SIG-M5 treated with dmso at 0.1 percent for 504 hours (cell line): ENCODE measurements at regions not wholly inside any gene's neighbourhood (a gene's known extent, or its start where the extent isn't known, plus 50 kb on each side); places are given as distances from the start of the nearest gene placed in this dataset.
A peak's percentile ranks its signal among the peaks of the same experiment; 100 is the strongest.
"Not testable (repeated sequence)": the region's sequence is repeated elsewhere in the genome, so short reads cannot be mapped to it uniquely, and the experiment has no call there.

Experiments used
- DNase-seq: peaks from one replicate; lab custom pipeline; 2025; ENCODE audit not compliant: unreplicated experiment; lab: John Stamatoyannopoulos, UW

DNA sequence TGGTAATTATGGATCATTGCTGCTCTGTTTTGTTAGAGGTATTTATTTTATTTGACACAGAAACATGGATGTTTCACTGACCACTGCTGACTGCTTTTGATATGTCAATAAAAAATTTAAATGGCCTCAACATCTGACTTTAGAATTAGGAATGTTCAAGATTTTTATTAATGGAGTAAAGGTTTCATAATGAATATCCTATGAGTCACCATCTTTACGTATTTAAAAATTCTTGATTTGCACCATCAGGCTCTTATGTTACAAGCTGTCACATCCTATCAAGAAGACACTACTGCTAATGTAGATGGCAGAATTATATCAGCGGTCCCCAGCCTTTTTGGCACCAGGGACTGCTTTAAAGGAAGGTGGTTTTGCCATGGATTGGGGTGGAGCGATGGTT lies 578.7 kb upstream of the NRP1 start:
- no peak for DNase-seq

DNA sequence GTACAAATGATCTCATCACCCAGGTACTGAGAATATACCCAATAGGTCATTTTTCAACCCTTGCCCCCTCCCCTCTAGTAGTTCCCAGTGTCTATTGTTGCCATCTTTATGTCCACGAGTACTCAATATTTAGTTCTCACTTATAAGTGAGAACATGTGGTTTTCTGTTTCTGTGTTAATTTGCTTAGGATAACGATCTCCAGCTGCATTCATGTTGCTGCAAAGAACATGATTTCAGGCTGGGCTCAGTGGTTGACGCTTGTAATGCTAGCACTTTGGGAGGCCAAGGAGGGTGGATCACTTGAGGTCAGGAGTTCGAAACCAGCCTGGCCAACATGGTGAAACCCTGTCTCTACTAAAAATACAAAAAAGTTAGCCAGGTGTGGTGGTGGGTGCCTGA lies 575.0 kb upstream of the NRP1 start:
- DNase-seq, result not testable (repeated sequence)

DNA sequence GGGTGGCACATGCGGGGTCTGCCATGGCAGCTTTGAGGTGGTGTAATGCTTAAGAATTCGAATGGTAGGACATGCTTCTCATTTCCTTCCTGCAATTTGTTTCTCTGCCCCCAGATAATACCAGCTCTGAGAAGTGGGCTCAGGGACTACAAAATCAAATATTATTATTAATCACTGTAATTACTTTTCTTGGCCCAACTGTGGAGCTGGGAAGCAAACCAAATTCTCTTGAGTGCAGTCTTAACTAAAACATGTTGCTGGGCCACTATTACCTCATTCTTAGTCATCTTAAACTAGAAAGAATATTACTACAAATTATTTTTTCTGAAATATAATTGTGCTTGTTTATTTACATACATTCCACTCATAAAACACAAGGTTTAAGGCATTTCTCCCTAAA lies 566.7 kb upstream of the NRP1 start:
- no peak for DNase-seq

DNA sequence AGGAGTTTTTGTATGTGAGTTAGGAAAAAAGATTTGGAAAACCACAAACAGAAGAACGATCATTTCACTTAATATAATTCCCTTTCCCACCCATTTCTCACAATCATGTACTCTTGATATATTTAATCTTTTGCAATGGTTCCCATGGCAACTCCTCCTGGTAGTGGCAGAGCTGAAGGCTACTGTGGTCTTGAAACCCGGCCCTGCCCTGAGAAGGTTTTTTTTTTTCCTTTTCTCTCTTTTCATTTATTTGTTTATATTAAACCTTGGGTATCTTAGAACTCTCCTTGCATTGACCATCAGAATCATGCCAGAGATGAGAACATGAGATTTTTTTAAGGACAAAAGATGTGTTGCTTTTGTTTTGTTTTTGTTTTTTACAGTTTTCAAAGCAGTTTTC lies 566.1 kb upstream of the NRP1 start:
- DNase-seq, result no peak

DNA sequence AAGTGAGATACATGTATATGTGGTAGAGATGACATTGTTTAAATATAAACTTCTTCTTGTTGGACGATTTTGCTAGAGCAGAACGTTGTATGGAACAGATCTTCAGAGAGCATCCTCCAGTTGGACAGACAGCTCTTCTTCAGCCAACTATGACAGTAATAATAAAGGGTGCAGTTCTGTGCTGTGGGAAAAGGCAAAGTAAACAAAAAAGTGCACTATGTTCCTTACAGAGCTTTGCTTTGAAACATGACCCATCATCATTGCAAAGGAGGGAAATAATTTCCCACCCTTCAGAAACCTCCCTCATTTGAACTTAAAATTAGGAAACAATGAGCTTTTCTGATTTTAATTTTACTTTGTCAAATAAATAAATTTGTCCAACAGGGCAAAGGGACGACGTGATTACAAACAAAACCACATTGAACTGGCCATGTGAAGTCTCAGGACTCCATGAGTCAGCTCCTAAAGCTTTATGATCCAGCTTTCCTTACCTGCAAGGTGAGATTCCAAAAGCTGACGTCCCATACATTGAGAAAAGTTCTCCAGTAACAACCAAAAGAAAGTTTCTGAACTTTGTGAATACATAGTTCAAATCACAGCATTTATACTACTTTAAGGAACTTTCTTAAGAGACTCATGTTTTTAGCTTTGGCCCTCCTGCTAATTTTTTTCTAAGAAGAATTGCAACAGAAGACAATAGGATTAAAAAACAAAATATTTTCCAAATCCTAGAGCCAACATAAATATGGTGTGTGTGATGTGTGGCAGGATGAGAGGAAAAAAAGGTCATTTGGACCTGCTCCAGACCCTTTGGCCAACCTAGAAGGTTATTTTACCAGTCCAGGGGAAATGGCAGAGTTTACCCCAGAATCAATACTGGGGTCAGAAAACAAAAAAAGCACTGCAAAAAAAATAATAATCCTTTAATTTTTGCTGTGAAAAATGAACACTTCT lies 565.4 kb upstream of the NRP1 start:
- DNase-seq, result no peak

DNA sequence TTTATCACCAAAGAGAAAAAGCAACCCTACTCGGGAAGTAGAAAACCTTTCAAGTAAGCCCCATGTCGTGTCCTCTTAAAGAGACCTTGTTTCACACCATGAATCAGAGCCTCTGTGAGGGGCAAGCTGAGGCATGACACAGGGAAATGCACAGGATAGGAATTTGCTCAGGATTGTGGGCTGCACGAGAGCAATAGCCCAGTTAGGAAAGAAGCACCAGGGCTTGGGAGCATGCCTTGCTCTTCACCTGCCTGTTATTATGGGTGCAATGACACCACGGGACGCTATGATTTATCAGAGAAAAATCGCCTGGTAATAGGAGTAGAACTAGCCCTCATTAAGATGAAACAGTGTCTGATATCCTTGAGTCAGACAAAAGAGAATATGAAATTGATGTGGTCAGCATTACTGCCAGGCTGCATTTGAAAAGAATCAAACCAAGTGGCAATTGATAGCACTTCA lies 562.9 kb upstream of the NRP1 start:
- no peak for DNase-seq

DNA sequence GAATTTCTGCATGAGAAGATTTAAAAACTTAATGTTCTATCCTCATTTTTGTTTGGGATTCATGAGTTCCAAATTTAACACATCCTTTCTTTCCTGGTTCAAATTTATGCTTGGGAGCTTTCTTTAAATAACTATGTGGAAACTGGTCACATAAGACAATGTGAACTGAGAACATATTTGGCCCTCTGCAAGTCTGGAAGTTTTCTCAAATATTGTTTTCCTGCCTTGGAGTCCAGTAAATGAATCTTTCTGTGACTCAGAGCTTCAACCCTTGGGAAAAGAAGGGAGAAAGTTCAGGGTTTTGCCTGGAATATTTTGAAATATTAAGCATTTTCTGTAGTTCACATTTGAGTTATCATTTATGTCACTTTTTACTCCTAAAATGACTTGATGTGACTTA lies 559.0 kb upstream of the NRP1 start:
- DNase-seq, result no peak

DNA sequence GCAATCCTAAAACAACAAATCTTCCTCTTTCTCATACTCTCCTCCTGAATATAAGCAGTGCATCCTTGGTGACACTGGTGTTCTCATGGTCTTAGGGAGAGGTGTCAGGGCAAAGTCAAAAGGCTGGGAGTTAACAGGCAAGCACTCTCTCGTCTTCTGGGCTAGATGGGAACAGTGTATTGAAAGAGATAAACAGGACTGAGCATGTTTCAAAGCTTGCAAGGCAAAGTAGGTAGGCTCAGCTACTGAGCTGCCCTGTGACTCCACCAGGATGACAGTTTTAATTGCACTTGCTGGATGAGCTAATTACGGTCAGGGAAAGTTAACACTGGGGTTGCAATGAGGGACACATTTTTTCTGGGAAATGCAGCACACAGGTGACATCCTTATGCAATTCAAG lies 554.9 kb upstream of the NRP1 start:
- no peak for DNase-seq

DNA sequence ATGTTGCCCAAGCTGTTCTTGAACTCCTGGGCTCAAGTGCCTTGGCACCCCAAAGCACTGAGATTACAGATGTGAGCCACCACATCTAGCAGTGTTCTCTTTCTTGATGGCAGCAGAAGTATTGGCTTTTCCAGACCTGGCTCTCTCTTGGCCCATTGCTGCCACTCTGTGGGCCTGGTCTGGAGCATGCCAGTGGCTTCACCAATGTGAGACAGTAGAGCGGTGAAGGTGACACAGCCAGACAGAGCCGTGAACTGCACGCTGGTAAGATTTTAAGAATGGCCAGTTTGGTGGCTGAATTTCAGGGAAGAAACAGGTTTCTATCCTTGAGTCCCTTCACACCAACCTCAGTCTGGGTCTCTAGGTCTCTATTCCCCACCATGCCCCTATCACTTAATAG lies 552.7 kb upstream of the NRP1 start:
- no peak for DNase-seq

DNA sequence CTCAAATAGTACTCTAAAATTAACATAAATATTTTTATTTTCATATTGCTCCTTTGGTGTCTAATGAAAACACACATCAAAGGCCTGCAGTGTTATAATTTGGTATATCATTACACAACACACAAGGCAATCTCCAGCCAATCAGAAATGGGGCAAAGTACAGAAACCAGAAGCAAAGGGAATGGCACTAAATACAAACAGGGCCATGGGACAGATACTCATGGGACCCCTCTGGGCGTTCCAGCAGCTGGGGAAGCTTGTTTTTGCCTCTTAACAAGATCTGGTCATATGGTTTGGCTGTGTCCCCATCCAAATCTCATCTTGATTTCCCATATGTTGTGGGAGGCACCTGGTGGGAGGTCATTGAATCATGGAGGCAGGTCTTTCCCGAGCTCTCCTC lies 551.8 kb upstream of the NRP1 start:
- DNase-seq, result no peak

DNA sequence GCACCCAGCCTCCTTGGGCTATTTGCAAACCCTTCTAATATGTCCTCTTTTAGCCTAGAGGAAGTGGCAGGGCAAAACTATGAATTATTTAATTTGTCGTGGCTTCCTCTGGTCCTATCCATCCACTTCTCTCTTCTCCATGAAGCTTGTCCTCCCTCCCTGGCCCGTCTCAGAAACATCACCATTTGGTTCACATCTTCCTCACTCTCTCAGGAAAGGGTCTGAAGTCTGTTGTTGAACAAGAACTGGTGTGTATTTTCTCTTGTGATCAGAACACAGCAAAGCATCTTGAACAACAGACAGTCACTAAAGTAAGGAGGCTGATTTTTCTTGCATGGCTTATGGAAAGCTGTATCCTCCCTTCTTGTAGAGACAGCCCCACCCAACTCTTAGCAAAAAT lies 550.1 kb upstream of the NRP1 start:
- DNase-seq, result no peak

DNA sequence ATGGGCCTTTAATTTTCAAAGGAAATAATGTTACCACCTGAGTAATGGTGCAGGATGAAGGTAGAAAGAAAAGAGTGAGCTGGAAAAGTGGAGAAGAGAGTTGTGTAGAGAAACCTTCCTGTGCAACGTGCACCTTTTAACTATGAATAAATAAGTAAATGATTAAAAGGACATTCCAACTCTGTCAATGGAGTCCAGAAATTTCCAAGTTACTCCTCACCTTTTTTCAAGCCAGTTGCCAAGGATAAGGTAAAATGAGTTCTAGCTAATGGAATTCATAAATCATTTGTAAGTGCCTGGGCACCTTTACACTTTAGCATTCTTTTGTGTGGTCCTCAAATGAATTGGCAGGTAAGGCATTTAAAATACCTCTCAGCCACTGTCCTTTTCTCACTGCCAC lies 549.4 kb upstream of the NRP1 start:
- DNase-seq, result no peak

DNA sequence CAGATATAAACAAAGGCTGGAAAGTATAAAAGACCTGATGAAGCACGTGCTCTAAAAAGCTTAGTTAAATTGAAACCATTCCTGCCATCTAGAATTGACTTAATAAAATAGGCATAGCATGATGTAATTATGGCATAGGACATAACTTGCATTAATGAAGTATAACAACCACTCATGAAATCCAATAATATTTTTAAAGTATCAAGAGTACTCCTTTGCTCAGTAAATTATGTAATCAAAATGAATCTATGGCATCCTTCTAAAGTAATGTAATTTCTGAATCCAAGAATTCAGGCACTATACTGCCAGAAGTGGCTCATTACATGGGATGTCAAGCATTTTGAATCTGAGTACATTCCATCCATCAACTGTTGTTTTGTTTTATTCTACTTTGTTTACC lies 548.5 kb upstream of the NRP1 start:
- DNase-seq, result no peak

DNA sequence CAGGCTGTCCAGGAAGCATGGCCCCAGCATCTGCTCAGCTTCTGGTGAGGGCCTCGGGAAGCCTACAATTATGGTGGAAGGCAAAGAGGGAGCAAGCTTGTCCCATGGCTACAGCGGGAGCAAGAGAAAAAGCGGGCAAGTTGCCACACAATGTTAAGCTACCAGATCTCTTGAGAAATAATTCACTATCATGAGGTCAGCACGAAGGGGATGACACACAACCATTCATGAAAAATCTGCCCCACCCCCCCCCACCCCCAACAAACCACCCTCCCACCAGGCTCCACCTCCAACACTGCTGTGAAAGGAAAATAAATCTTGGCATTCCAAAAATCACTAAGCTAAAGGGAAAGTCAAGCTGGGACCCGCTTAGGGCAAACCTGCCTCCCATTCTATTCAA lies 545.8 kb upstream of the NRP1 start:
- DNase-seq, result no peak

DNA sequence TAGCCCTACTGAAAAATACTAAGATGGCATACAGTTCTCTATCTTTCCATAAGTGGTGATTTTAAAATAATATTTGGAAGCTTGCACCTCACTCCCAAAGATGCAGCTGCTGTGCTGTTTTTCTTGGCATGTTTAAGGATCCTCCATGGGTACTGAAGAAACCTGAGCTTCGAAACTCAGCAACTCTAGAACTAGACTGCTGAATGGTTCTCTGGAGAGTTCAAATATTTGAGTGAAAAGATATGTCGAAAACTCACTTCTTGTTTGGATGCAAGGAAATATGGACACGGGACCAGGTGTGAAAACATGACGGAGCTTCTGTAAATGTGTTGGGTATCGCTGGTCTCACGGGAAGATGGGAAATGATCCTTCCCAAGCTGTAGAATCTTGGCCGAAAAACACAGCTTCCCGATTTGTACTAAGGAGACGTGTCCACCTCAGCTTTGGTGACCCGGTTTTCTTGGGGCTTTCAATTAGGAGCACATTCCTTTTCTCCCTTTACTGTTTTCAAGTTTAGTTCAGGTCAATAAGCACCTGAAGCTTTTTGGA lies 543.8 kb upstream of the NRP1 start:
- DNase-seq, result no peak

DNA sequence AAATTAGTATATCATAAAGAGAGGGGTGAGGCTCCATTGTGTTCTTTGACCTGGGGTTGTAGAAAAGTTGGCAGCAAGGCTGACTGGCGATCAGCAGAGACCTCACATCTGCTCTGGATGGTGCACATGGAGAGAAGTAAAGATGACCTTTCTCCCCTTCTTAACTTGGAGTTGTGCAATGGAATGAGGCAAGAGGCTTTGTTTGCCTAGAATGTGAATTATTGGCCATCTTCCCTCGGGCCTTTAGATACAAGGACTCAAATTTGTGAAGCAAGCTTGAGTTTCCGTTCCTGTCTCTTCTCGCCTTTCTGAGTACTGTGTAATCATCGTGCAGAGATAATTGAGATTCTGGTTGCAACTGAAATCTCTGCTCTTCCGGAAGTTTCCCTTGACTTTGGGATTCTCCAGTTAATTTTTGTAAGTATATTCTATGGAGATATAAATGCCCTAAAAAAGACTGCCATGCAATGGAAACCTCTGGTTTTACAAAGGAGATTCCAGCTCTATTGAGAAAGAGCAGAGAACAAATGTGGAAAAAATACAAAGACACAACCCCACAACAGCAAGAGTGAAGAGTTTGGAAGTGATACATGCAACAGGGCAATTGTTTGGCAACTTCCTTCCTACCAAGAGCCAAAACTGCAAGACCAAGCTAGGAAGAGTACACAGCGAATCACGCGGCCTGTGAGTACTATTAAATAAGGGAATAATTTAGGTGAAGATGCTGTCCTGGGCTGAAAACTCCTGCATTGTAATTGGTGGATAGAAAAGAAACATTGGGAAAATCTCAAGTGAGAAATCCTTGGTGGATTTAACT lies 542.3 kb upstream of the NRP1 start:
- peak; percentile 64 for DNase-seq

DNA sequence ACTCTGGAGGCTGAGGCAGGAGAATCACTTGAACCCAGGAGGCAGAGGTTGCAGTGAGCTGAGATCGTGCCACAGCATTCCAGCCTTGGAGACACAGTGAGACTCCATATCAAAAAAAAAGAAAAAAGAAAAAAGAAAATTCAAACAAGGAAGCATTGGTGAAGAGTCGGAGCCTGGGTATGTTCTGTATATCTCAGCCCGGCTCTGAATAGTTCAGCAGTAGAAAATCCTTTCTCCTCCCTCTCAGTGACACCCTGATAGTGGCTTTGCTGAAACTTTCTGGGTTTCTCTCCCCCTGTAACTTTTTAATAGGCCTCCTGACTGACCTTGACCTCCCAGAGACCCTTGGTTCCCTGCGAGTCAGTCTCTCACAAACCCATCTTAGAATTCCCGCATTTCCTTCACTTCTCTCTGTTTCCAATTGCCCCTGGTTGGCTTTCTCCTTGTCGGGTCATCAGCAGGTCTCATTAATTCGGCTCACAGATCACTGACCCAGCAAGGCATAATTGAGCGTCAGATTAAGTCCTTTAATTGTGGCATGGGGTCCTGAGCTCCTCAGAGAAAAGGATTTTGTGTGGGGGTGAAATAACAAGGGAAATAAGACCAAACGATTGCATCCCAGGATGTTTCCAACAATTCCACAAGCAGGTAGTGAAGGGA lies 541.6 kb upstream of the NRP1 start:
- no peak for DNase-seq

DNA sequence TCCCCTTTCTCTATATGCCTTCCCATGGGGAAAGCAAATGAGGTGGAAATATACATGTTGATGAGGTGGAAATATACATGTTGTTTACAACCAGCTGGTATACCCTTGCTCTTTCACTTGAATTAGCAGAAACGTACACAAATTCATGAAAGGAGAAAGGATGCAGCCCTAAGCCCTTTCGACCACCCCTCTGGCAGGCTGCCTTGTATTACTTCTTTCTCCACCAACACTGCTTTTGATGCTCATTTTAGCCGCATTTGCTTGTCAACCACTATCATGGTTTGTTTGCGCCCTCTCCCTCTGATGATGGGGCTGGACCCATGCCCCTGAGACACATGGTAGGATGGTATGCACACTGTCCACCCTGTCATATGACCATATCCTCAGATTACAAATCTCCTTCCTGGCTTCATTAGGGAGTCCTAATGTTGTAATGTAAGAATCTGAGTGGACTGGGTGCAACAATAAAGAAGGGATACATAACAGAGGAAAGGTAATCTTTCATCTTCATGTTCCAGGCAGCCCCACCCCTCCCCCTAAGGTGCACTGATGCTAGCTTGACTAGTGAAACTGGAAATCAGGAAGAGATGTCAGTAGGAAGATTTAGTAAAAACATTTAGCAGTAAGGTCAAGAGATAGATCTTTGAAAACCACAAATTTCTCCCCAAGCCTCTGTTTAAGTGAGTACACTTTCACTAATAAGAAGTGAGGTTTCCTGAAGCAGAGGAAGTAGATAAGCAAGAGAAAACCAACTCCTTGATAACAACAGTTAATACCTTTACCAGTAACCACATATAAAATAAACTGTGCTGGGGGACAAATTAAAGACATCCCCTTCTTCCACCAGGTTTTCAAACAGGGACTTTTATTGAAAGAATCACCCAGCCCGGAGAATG lies 536.8 kb upstream of the NRP1 start:
- peak; percentile 7 for DNase-seq

DNA sequence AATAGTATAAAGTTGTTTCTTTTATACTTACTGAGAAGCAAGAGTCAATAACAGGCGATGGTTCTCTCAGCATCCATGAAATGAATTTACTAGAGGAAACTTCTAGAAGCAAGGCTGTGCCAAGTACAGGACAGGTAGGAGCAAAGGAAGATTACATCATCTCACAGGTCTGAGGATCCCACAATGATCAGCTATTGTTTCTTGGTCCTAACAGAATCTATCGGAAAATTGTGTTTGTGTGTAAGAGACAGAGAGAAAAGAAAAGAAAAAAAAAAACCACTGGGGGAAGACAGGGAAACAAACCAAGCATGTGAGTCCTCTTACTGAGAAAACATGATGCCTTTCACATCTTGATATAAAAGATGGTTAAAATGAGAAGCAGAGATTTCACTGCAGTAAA lies 535.0 kb upstream of the NRP1 start:
- no peak for DNase-seq

DNA sequence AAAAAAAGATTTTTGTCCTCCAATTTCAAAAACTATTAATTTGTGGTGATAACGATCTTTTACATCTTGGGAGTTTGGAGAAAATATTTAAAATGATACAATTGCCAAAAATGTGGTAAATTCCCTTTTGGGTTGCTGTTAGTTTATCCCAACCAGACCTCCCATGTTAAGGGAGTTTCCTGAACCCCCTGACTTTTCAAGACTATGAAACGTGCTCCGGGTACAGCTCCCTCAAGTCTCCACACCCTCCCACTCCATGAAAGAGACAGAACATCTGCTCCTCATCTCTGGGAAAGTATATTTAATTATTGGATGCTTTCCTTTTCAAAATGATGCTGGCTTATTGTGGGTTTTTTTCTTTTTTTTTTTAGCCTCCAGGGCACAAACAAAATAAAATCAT lies 534.6 kb upstream of the NRP1 start:
- DNase-seq, result no peak
